KMS-11 (cell line): ENCODE measurements at regions not wholly inside any gene's neighbourhood (a gene's known extent, or its start where the extent isn't known, plus 50 kb on each side); places are given as distances from the start of the nearest gene placed in this dataset.

ENCODE experiments used
- H2AFZ ChIP-seq: fragments of 200-600 bp; sonication (generic); 2 replicates; pipeline ENCODE4 v1.6.1; 2016; ENCODE audit warnings: antibody characterized with exemption, mixed run types, low read depth
- H3K27ac ChIP-seq: fragments of 200-600 bp; sonication (generic); 2 replicates; pipeline ENCODE4 v1.6.1; 2016; ENCODE audit warnings: mild to moderate bottlenecking, mixed run types
- H3K27me3 ChIP-seq: fragments of 200-600 bp; sonication (generic); 2 replicates; pipeline ENCODE4 v1.6.1; 2017; ENCODE audit warnings: mild to moderate bottlenecking, low read depth, mixed run types, moderate library complexity; ENCODE audit not compliant: insufficient read depth
- H3K36me3 ChIP-seq: fragments of 200-600 bp; sonication (generic); 2 replicates; pipeline ENCODE4 v1.6.1; 2017; ENCODE audit warnings: mild to moderate bottlenecking, mixed run types; ENCODE audit not compliant: insufficient read depth
- H3K4me1 ChIP-seq: fragments of 200-600 bp; sonication (generic); 2 replicates; pipeline ENCODE4 v1.6.1; 2016; ENCODE audit warnings: mild to moderate bottlenecking, low read depth, mixed run types; ENCODE audit not compliant: poor library complexity, severe bottlenecking
- H3K4me2 ChIP-seq: fragments of 200-600 bp; sonication (generic); 2 replicates; pipeline ENCODE4 v1.7.0; 2016; ENCODE audit warnings: mild to moderate bottlenecking, mixed run types
- H3K4me3 ChIP-seq: fragments of 200-600 bp; sonication (generic); IDR thresholded peaks from 2 replicates; pipeline ENCODE4 v1.6.1; 2017; ENCODE audit warnings: low read depth, low read length, mixed read lengths; ENCODE audit not compliant: insufficient read depth
- H3K79me2 ChIP-seq: fragments of 200-600 bp; sonication (generic); 2 replicates; pipeline ENCODE4 v1.6.1; 2016; ENCODE audit warnings: low read depth, mixed run types; ENCODE audit not compliant: insufficient read depth
- H3K9ac ChIP-seq: fragments of 200-600 bp; sonication (generic); 2 replicates; pipeline ENCODE4 v1.6.1; 2016; ENCODE audit warnings: mild to moderate bottlenecking, mixed run types
- H4K20me1 ChIP-seq: fragments of 200-600 bp; sonication (generic); 2 replicates; pipeline ENCODE4 v1.6.1; 2016; ENCODE audit warnings: mild to moderate bottlenecking, mixed run types; ENCODE audit not compliant: insufficient read depth
- TF ChIP-seq, protein P1 (sequence below): fragments of 200-600 bp; sonication (generic); conservative IDR thresholded peaks from 2 replicates; pipeline ENCODE4 v1.6.1; 2017; ENCODE audit warnings: low read depth, mild to moderate bottlenecking, antibody characterized with exemption, low read length, moderate library complexity, mixed read lengths

DNA sequence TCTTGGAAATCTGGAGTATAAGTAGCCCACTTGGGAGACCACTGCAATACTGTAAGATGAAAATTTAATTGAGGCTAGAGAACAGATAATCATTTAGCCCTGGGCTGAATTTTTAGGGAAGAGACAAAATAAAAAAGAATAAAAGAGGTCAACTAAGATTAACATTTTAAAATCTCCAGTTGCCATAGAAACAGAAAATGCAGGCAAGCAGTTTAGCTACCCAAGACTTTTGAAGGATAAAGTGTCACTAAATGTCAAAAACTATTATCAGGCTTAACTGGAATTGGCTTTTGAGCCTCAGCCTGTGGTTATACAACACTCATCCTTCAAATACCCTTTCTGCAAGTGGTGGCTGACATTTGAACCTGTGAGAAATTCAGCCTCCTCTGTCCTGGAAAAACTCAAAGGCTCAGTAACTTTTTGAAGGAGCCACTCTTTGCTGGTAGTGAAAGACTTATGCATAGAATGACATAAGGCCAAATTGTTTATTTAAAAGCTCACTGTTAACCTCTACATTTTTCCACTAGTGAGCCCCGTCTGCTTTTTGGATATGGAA lies 220.7 kb upstream of the KCNJ16 start:
- H3K79me2 ChIP-seq = no peaks in the 10 kb centered on the region
- H3K27ac ChIP-seq = no peak overlapping the region
- H3K4me1 ChIP-seq = no peaks in the 10 kb centered on the region
- H2AFZ ChIP-seq = no peak overlapping the region
- H4K20me1 ChIP-seq = no peaks in the 10 kb centered on the region
- TF ChIP-seq, protein P1, sequence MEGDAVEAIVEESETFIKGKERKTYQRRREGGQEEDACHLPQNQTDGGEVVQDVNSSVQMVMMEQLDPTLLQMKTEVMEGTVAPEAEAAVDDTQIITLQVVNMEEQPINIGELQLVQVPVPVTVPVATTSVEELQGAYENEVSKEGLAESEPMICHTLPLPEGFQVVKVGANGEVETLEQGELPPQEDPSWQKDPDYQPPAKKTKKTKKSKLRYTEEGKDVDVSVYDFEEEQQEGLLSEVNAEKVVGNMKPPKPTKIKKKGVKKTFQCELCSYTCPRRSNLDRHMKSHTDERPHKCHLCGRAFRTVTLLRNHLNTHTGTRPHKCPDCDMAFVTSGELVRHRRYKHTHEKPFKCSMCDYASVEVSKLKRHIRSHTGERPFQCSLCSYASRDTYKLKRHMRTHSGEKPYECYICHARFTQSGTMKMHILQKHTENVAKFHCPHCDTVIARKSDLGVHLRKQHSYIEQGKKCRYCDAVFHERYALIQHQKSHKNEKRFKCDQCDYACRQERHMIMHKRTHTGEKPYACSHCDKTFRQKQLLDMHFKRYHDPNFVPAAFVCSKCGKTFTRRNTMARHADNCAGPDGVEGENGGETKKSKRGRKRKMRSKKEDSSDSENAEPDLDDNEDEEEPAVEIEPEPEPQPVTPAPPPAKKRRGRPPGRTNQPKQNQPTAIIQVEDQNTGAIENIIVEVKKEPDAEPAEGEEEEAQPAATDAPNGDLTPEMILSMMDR = no peak
- H3K36me3 ChIP-seq = no peaks in the 10 kb centered on the region
- H3K4me2 ChIP-seq = no peak overlapping the region
- no peaks in the 10 kb centered on the region for H3K27me3 ChIP-seq
- no peak overlapping the region for H3K4me3 ChIP-seq
- no peak overlapping the region for H3K9ac ChIP-seq

DNA sequence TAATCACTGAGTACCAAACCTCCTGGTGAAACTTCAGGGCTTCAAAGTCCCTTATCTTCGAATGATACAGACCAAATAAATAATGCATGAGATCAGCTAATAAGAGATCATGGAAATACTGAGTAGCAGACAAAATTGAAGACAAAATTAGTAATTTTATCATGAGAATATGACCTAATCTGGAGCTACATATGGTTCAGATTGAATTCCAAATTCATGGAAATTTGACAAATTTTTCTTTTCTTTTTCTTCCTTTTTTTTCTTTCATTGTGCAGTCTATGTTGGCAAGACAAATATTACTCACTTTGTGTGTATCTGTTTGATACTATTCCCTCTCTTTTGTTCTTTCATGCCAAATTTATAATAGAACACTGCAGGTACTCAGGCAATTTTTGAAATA lies 218.1 kb upstream of the KCNJ16 start:
- H3K9ac ChIP-seq = no peak overlapping the region
- no peak overlapping the region for H3K4me3 ChIP-seq
- no peaks in the 10 kb centered on the region for H3K27me3 ChIP-seq
- H3K27ac ChIP-seq = no peak overlapping the region
- no peak overlapping the region for H3K4me2 ChIP-seq
- H3K4me1 ChIP-seq = no peaks in the 10 kb centered on the region
- no peak overlapping the region for H2AFZ ChIP-seq
- no peaks in the 10 kb centered on the region for H3K79me2 ChIP-seq
- H3K36me3 ChIP-seq = no peaks in the 10 kb centered on the region
- TF ChIP-seq, protein P1 = no peak
- no peaks in the 10 kb centered on the region for H4K20me1 ChIP-seq

DNA sequence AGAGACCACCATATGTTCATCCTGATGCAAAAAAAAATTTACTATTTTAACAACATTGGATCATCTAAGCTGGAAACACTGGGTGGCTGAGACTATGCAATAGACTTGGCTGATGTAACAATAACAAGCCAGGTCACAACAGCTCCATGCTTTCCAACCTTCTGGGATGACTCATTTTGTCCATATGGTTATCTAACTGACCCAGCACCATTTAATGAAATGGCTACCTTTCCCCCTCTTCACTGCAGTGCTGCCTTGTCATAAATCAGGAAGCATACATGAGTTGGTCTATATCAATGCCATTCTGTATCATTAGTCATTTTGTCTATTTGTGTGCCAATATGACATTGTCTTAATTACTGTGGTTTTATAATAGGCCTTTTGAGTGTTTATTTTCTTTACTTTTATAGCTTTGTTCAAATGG lies 217.6 kb upstream of the KCNJ16 start:
- Histone ChIP-seq H3K27ac (no peak overlapping the region), H3K4me2 (no peak overlapping the region), H3K79me2 (no peaks in the 10 kb centered on the region), H3K36me3 (no peaks in the 10 kb centered on the region), H4K20me1 (no peaks in the 10 kb centered on the region), H3K4me1 (no peaks in the 10 kb centered on the region), H3K9ac (no peak overlapping the region), H2AFZ (no peak overlapping the region), H3K4me3 (no peak overlapping the region), H3K27me3 (no peaks in the 10 kb centered on the region)
- TF ChIP-seq, protein P1 = no peak

DNA sequence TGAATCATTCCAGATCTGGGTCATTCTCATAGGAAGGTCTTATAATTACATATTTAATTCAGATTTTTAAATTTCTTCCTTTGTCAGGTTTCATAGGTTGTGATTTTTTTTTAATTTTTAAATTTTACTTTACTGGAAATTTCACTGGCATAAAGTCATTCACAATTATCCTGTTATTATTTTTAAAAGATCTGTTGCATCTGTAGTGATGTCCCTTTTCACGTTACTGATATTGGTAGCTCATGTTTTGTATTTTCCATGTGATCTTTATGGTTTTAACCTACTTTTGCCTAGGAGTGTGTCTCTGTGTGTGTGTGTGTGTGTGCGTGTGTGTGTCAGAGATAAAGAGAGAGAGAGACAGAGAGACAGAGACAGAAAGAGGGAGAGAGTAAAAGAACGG lies 216.6 kb upstream of the KCNJ16 start:
- H3K36me3 ChIP-seq = no peaks in the 10 kb centered on the region
- TF ChIP-seq, protein P1 = no peak
- no peaks in the 10 kb centered on the region for H4K20me1 ChIP-seq
- no peak overlapping the region for H3K9ac ChIP-seq
- H3K4me1 ChIP-seq = no peaks in the 10 kb centered on the region
- no peak overlapping the region for H3K4me2 ChIP-seq
- H3K4me3 ChIP-seq = no peak overlapping the region
- no peak overlapping the region for H3K27ac ChIP-seq
- H2AFZ ChIP-seq = no peak overlapping the region
- H3K79me2 ChIP-seq = no peaks in the 10 kb centered on the region
- H3K27me3 ChIP-seq = no peaks in the 10 kb centered on the region
